Mesenchymal stem cell (in vitro differentiated cells and primary cell): ENCODE measurements at regions not wholly inside any gene's neighbourhood (a gene's known extent, or its start where the extent isn't known, plus 50 kb on each side); places are given as distances from the start of the nearest gene placed in this dataset.

Experiments used
- DNase-seq: peaks from one replicate; pipeline ENCODE4 v3.0.0-alpha.2; 2013
- H2AFZ ChIP-seq: one replicate; pipeline ENCODE4 v1.6.1; 2013; ENCODE audit warnings: low read depth, mild to moderate bottlenecking, control low read depth, inconsistent platforms, low read length, moderate library complexity
- H2AK5ac ChIP-seq: 2 replicates; pipeline ENCODE4 v1.6.1; 2013; ENCODE audit warnings: low read length, moderate library complexity, mild to moderate bottlenecking, inconsistent platforms; ENCODE audit not compliant: severe bottlenecking
- H2BK120ac ChIP-seq: one replicate; pipeline ENCODE4 v1.6.1; 2013; ENCODE audit warnings: low read depth, mild to moderate bottlenecking, inconsistent platforms, low read length, moderate library complexity
- H2BK12ac ChIP-seq, 2 experiments: one replicate each; pipeline ENCODE4 v1.6.1; 2013; ENCODE audit warnings: inconsistent platforms in 2 of 2, low read length in 2 of 2, mild to moderate bottlenecking in 2 of 2, moderate library complexity in 2 of 2, control low read depth in 1 of 2
- H2BK15ac ChIP-seq: one replicate; pipeline ENCODE4 v1.6.1; 2013; ENCODE audit warnings: mild to moderate bottlenecking, low read depth, inconsistent platforms; ENCODE audit not compliant: poor library complexity, severe bottlenecking
- H2BK5ac ChIP-seq: 2 replicates; pipeline ENCODE4 v1.6.1; 2013; ENCODE audit warnings: low read depth, mild to moderate bottlenecking, low read length, control low read depth, inconsistent platforms; ENCODE audit not compliant: poor library complexity, severe bottlenecking
- H3K14ac ChIP-seq, 2 experiments: one replicate each; pipeline ENCODE4 v1.6.1; 2013; ENCODE audit warnings: inconsistent platforms in 2 of 2, low read length in 2 of 2, control low read depth in 1 of 2, mild to moderate bottlenecking in 1 of 2, moderate library complexity in 1 of 2
- H3K18ac ChIP-seq, 2 experiments: one replicate each; pipeline ENCODE4 v1.6.1; 2013; ENCODE audit warnings: inconsistent platforms in 2 of 2, low read length in 2 of 2, control low read depth in 1 of 2, low read depth in 1 of 2, mild to moderate bottlenecking in 1 of 2
- H3K23ac ChIP-seq, 2 experiments: one replicate each; pipeline ENCODE4 v1.6.1; 2013; ENCODE audit warnings: inconsistent platforms in 2 of 2, low read length in 2 of 2, mild to moderate bottlenecking in 2 of 2, moderate library complexity in 2 of 2, control low read depth in 1 of 2
- H3K27ac ChIP-seq: 2 replicates; pipeline ENCODE4 v1.5.1; 2013; ENCODE audit warnings: mild to moderate bottlenecking, moderate library complexity, low read length, control low read depth, inconsistent platforms; ENCODE audit not compliant: poor library complexity, severe bottlenecking
- H3K27me3 ChIP-seq, 2 experiments: 2 replicates each; pipeline versions ENCODE4 v1.6.1 to v1.7.0; 2013; ENCODE audit warnings: low read length in 2 of 2, mild to moderate bottlenecking in 2 of 2, moderate library complexity in 2 of 2, control low read depth in 1 of 2, inconsistent platforms in 1 of 2; ENCODE audit not compliant: control insufficient read depth in 1 of 2, insufficient read depth in 1 of 2
- H3K36me3 ChIP-seq, 2 experiments: 2 replicates each; pipeline versions ENCODE4 v1.6.1 to v1.7.0; 2013; ENCODE audit warnings: low read length in 2 of 2, control low read depth in 1 of 2, inconsistent platforms in 1 of 2, low read depth in 1 of 2, mild to moderate bottlenecking in 1 of 2; ENCODE audit not compliant: insufficient read depth in 2 of 2, control insufficient read depth in 1 of 2
- H3K4ac ChIP-seq, 2 experiments: one replicate each; pipeline ENCODE4 v1.6.1; 2013; ENCODE audit warnings: inconsistent platforms in 2 of 2, low read length in 2 of 2, mild to moderate bottlenecking in 2 of 2, moderate library complexity in 2 of 2, control low read depth in 1 of 2, low read depth in 1 of 2
- H3K4me1 ChIP-seq: 2 replicates; pipeline ENCODE4 v1.6.1; 2013; ENCODE audit warnings: low read depth, low read length, control low read depth; ENCODE audit not compliant: control insufficient read depth, insufficient read depth
- H3K4me2 ChIP-seq: 2 replicates; pipeline ENCODE4 v1.6.1; 2013; ENCODE audit warnings: low read length, mild to moderate bottlenecking, inconsistent platforms; ENCODE audit not compliant: poor library complexity, severe bottlenecking
- H3K4me3 ChIP-seq, 2 experiments: 2 replicates each; pipeline versions ENCODE4 v1.5.1 to v1.7.0; 2013; ENCODE audit warnings: low read length in 2 of 2, mild to moderate bottlenecking in 2 of 2, control low read depth in 1 of 2, low read depth in 1 of 2; ENCODE audit not compliant: insufficient read depth in 1 of 2
- H3K79me1 ChIP-seq: replicated peaks from 2 replicates; pipeline ENCODE4 v1.6.1; 2013; ENCODE audit warnings: mild to moderate bottlenecking, control low read depth, low read length, inconsistent platforms; ENCODE audit not compliant: poor library complexity, severe bottlenecking
- H3K9ac ChIP-seq: 2 replicates; pipeline ENCODE4 v1.7.0; 2013; ENCODE audit warnings: mild to moderate bottlenecking, low read length, moderate library complexity
- H3K9me3 ChIP-seq: 2 replicates; pipeline ENCODE4 v1.7.0; 2013; ENCODE audit warnings: mild to moderate bottlenecking, low read length; ENCODE audit not compliant: control insufficient read depth
- H4K8ac ChIP-seq: one replicate; pipeline ENCODE4 v1.6.1; 2013; ENCODE audit warnings: inconsistent platforms, mild to moderate bottlenecking, low read length, moderate library complexity
- H4K91ac ChIP-seq: one replicate; pipeline ENCODE4 v1.6.1; 2013; ENCODE audit warnings: mild to moderate bottlenecking, low read length, inconsistent platforms
- WGBS: methylation state at CpG from one replicate; pipeline ENCODE4 v1.1.7; 2013; ENCODE audit warnings: mixed read lengths; 5-methylcytosine and 5-hydroxymethylcytosine counted together

DNA sequence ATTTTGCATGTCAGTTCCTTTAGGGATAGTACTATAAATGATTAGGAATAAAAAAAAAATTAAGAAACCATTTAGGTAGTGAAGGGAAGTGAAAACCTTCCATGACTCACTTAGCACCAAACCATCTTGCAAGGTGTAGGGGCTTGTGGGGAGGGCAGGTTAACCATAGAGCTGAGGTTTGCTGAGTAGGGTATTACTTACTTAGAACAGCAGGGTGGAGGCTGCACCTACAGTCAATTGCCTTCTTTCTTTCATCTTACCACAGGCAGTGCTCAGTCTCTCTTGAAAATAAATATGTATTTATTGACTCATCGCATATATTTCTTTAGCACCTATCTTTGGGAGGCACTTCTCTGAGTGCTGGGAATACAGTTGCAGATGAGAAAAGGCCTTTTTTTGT, 104.9 kb upstream of the GIMD1 start:
- Histone ChIP-seq H3K27me3 (no peaks in the 10 kb centered on the region), H4K91ac (no peak overlapping the region), H2AK5ac (no peak overlapping the region), H3K4me3 (no peak overlapping the region), H2BK5ac (no peak overlapping the region), H2BK15ac (no peak overlapping the region), H3K4me2 (no peak overlapping the region), H3K4me1 (no peaks in the 10 kb centered on the region), H3K27ac (no peak overlapping the region), H3K23ac (no peak overlapping the region), H3K9me3 (peaks cover 5% of the 10 kb centered on the region), H3K36me3 (no peaks in the 10 kb centered on the region), H3K18ac (no peak overlapping the region), H4K8ac (no peak overlapping the region), H3K4ac (no peak overlapping the region), H3K9ac (no peak overlapping the region), H2AFZ (no peak overlapping the region), H2BK12ac (no peak overlapping the region), H3K14ac (no peak overlapping the region), H3K79me1 (no peaks in the 10 kb centered on the region), H2BK120ac (no peak overlapping the region)
- no CpG with 5 or more reads among the region's 1 CpG for WGBS
- DNase-seq = no peak

DNA sequence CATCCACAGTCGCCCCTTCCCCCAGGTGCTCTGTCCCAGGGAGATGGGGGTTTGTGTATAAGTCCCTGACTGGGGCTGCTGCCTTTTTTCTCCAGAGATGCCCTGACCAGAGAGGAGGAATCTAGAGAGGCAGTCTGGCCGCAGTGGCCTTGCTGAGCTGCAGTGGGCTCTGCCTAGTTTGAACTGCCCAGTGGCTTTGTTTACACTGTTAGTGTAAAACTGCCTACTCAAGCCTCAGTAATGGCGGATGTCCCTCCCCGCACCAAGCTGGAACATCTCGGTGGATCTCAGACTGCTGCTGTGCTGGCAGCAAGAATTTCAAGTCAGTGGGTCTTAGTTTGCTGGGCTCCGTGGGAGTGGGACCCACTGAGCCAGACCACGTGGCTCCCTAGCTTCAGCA, 102.6 kb upstream of the GIMD1 start:
- Histone ChIP-seq H3K23ac (no peak overlapping the region), H3K4ac (no peak overlapping the region), H3K36me3 (no peaks in the 10 kb centered on the region), H2BK120ac (no peak overlapping the region), H3K18ac (no peak overlapping the region), H4K91ac (no peak overlapping the region), H3K27ac (no peak overlapping the region), H3K27me3 (no peaks in the 10 kb centered on the region), H4K8ac (no peak overlapping the region), H3K4me1 (no peaks in the 10 kb centered on the region), H2AFZ (no peak overlapping the region), H2BK5ac (no peak overlapping the region), H3K79me1 (no peaks in the 10 kb centered on the region), H3K9me3 (peaks cover 5% of the 10 kb centered on the region), H2BK15ac (no peak overlapping the region), H2BK12ac (no peak overlapping the region), H3K14ac (no peak overlapping the region), H3K9ac (no peak overlapping the region), H3K4me2 (no peak overlapping the region), H2AK5ac (no peak overlapping the region), H3K4me3 (no peak overlapping the region)
- WGBS = 93% methylated on average over 7 of the region's 7 CpGs
- no peak for DNase-seq

DNA sequence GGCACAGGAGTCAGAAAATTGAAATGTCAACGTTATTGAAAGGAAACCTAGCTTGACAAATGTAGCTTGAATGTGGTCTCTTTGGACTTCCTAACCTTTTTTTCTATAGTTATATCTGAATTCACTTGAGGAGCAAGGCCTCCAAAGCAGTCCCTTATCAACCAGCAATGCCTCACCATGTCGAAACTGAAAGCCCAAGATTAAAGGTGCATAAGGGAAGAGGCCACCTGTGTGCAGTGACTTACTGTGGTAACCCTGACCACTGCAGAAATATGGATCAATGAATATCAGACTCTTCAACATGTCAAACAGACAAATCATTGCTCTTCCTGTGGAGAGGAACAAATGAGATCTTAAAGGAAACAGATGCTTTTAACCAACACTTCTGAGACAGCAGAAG, 95.0 kb upstream of the GIMD1 start:
- Histone ChIP-seq H3K27ac (no peak overlapping the region), H2BK15ac (no peak overlapping the region), H4K8ac (no peak overlapping the region), H3K18ac (no peak overlapping the region), H3K4ac (no peak overlapping the region), H3K79me1 (no peaks in the 10 kb centered on the region), H3K9me3 (no peaks in the 10 kb centered on the region), H2BK12ac (no peak overlapping the region), H3K14ac (no peak overlapping the region), H3K9ac (no peak overlapping the region), H3K4me2 (no peak overlapping the region), H3K36me3 (no peaks in the 10 kb centered on the region), H3K4me3 (no peak overlapping the region), H4K91ac (no peak overlapping the region), H2BK5ac (no peak overlapping the region), H2AFZ (no peak overlapping the region), H3K4me1 (no peaks in the 10 kb centered on the region), H2AK5ac (no peak overlapping the region), H3K23ac (no peak overlapping the region), H3K27me3 (no peaks in the 10 kb centered on the region), H2BK120ac (no peak overlapping the region)
- 85% methylated on average over 1 of the region's 2 CpGs for WGBS
- no peak for DNase-seq

DNA sequence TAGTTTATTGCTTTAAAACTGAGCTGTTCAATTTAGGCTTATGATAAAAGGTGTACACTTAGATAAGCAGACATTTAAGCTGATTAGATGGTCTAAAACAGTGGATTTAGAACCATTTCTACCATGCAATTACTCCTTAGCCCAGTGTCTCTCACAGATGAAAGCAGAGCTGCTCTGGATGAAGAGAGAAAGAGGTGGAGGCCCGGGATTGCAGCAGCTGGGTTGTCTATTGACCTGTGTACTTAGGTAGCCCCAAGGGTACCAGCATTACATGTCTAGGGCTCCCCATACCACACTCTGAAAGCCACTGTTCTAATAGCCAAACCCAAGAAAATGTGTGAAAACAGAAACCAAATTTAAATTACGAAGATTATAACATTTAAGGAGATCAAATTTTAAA, 86.0 kb upstream of the GIMD1 start:
- H3K18ac ChIP-seq = no peak overlapping the region
- H3K36me3 ChIP-seq = no peaks in the 10 kb centered on the region
- H2BK12ac ChIP-seq = no peak overlapping the region
- H3K23ac ChIP-seq = no peak overlapping the region
- no peak overlapping the region for H4K91ac ChIP-seq
- H2AFZ ChIP-seq = no peak overlapping the region
- no peak overlapping the region for H3K4me3 ChIP-seq
- H3K4me2 ChIP-seq = no peak overlapping the region
- no peak overlapping the region for H2BK120ac ChIP-seq
- no peak overlapping the region for H3K9ac ChIP-seq
- DNase-seq = no peak
- H3K4me1 ChIP-seq = no peaks in the 10 kb centered on the region
- H3K27me3 ChIP-seq = no peaks in the 10 kb centered on the region
- no peak overlapping the region for H4K8ac ChIP-seq
- H3K14ac ChIP-seq = no peak overlapping the region
- H2AK5ac ChIP-seq = no peak overlapping the region
- WGBS = 70% methylated on average over 1 of the region's 2 CpGs
- H3K4ac ChIP-seq = no peak overlapping the region
- H2BK5ac ChIP-seq = no peak overlapping the region
- H3K27ac ChIP-seq = no peak overlapping the region
- H3K79me1 ChIP-seq = no peaks in the 10 kb centered on the region
- no peak overlapping the region for H2BK15ac ChIP-seq
- H3K9me3 ChIP-seq = no peaks in the 10 kb centered on the region
